ENCODE measurements at regions not wholly inside any gene's neighbourhood (a gene's known extent, or its start where the extent isn't known, plus 50 kb on each side); places are given as distances from the start of the nearest gene placed in this dataset.

DNA sequence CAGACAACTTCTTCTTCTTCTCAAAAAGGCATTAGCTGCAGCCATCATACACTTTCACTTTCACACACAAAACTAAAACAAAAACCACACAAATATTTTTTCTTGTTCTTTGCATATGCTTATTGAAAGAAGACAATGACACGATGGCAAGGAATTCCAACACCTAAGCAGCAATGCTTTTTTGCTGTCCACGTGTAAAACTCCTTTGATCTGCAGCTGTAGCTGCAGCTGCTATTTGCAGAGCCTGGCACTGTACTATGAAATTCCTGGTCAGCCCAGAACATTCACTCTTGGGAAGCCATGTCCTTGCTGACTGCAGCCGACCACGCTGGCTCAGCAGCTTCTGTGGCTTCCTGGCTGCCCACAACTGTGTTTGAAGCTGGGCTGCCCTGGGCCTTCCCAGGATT is 316.2 kb downstream of the CDH2 start:
- TF ChIP-seq, protein P1, sequence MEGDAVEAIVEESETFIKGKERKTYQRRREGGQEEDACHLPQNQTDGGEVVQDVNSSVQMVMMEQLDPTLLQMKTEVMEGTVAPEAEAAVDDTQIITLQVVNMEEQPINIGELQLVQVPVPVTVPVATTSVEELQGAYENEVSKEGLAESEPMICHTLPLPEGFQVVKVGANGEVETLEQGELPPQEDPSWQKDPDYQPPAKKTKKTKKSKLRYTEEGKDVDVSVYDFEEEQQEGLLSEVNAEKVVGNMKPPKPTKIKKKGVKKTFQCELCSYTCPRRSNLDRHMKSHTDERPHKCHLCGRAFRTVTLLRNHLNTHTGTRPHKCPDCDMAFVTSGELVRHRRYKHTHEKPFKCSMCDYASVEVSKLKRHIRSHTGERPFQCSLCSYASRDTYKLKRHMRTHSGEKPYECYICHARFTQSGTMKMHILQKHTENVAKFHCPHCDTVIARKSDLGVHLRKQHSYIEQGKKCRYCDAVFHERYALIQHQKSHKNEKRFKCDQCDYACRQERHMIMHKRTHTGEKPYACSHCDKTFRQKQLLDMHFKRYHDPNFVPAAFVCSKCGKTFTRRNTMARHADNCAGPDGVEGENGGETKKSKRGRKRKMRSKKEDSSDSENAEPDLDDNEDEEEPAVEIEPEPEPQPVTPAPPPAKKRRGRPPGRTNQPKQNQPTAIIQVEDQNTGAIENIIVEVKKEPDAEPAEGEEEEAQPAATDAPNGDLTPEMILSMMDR (conservative IDR thresholded peaks at IDR 0.05 in 1 of 2, IDR thresholded peaks at IDR 0.05 in 1 of 2; ENCODE audit: low read depth in 1 of 2, low read length in 2 of 2) = no peak
- TF ChIP-seq EZH2 (IDR thresholded peaks at IDR 0.05; ENCODE audit: low read length, missing control alignments) = no peak

Data from fibroblast of lung (primary cell).